ENCODE measurements at regions not wholly inside any gene's neighbourhood (a gene's known extent, or its start where the extent isn't known, plus 50 kb on each side); places are given as distances from the start of the nearest gene placed in this dataset.
A peak's percentile ranks its signal among the peaks of the same experiment; 100 is the strongest.

DNA sequence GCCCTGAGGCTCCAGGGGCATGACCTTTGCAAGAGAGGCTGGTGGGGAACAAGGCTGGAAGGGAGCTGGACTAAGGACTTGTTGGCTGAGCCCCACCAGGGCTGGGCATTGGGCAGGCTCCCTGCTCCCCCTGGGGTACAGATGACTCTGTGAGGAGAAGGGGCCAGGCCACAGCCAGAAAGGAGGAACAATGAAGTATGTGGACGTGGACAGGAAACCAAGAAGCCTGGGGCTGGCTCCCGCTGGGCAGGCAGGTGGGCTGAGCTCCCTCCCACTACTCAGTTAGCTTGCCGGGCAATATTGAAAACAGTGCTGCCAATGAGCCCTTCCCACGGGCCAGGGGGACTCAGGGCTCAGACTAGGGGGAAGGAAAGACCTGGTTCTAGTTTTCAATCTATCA, 66.1 kb upstream of the SPTLC1 start:
- ChIA-PET POLR2A (no interaction called here), CTCF (interaction anchor here (0.9 to 1.7 kb wide), 2 partner anchors 31 to 41 kb away, joined by 3 to 5 read pairs; no protein-coding TSS in a partner anchor)
- no peak overlapping the region for H3K4me2 ChIP-seq
- WGBS (ENCODE audit: missing lambda C conversion rate): 39% methylated on average over 4 of the region's 4 CpGs
- no peak overlapping the region for H3K4me3 ChIP-seq
- ATAC-seq: no peak
- H3K9me3 ChIP-seq: peaks cover 8% of the 10 kb centered on the region; the same call in 1 of the 3 replicates
- DNase-seq (ENCODE audit: low read depth in 1 of 2, low spot score in 1 of 2): no peak
- TF ChIP-seq, protein P1, sequence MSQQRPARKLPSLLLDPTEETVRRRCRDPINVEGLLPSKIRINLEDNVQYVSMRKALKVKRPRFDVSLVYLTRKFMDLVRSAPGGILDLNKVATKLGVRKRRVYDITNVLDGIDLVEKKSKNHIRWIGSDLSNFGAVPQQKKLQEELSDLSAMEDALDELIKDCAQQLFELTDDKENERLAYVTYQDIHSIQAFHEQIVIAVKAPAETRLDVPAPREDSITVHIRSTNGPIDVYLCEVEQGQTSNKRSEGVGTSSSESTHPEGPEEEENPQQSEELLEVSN (IDR thresholded peaks at IDR 0.05; ENCODE audit: borderline replicate concordance, low read depth): no peak
- TF ChIP-seq, protein P2, sequence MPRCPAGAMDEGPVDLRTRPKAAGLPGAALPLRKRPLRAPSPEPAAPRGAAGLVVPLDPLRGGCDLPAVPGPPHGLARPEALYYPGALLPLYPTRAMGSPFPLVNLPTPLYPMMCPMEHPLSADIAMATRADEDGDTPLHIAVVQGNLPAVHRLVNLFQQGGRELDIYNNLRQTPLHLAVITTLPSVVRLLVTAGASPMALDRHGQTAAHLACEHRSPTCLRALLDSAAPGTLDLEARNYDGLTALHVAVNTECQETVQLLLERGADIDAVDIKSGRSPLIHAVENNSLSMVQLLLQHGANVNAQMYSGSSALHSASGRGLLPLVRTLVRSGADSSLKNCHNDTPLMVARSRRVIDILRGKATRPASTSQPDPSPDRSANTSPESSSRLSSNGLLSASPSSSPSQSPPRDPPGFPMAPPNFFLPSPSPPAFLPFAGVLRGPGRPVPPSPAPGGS (IDR thresholded peaks at IDR 0.05): no peak
- TF ChIP-seq, protein P3, sequence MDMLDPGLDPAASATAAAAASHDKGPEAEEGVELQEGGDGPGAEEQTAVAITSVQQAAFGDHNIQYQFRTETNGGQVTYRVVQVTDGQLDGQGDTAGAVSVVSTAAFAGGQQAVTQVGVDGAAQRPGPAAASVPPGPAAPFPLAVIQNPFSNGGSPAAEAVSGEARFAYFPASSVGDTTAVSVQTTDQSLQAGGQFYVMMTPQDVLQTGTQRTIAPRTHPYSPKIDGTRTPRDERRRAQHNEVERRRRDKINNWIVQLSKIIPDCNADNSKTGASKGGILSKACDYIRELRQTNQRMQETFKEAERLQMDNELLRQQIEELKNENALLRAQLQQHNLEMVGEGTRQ (IDR thresholded peaks at IDR 0.05): no peak
- TF ChIP-seq FOSB (CRISPR knock-in tag; IDR thresholded peaks at IDR 0.05) (no peak), NR3C1 (IDR thresholded peaks at IDR 0.05) (no peak), JUNB (IDR thresholded peaks at IDR 0.05) (no peak), NPAS2 (CRISPR knock-in tag; IDR thresholded peaks at IDR 0.05; ENCODE audit: borderline replicate concordance) (no peak), POLR2A (IDR thresholded peaks at IDR 0.05; ENCODE audit: low read length) (no peak), ZFP36 (IDR thresholded peaks at IDR 0.05; ENCODE audit: borderline replicate concordance, partially characterized antibody) (no peak), BHLHE40 (IDR thresholded peaks at IDR 0.05; ENCODE audit: low read depth, low read length) (no peak), NFE2L2 (conservative IDR thresholded peaks at IDR 0.05; ENCODE audit: low read length) (no peak), RAD21 (conservative IDR thresholded peaks at IDR 0.05 in 1 of 2, IDR thresholded peaks at IDR 0.05 in 1 of 2) (no peak), CBX8 (IDR thresholded peaks at IDR 0.05) (no peak), TP53 (CRISPR knock-in tag; IDR thresholded peaks at IDR 0.05) (no peak), CBX2 (IDR thresholded peaks at IDR 0.05; ENCODE audit: borderline replicate concordance, low read depth) (no peak), ZC3H11A (IDR thresholded peaks at IDR 0.05) (no peak), MAZ (IDR thresholded peaks at IDR 0.05; ENCODE audit: borderline replicate concordance, low read depth, low read length) (no peak), FOXS1 (CRISPR knock-in tag; IDR thresholded peaks at IDR 0.05) (no peak)
- TF ChIP-seq, protein P4, sequence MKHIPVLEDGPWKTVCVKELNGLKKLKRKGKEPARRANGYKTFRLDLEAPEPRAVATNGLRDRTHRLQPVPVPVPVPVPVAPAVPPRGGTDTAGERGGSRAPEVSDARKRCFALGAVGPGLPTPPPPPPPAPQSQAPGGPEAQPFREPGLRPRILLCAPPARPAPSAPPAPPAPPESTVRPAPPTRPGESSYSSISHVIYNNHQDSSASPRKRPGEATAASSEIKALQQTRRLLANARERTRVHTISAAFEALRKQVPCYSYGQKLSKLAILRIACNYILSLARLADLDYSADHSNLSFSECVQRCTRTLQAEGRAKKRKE (CRISPR knock-in tag; IDR thresholded peaks at IDR 0.05; ENCODE audit: low read depth): no peak
- H3K27ac ChIP-seq: 0 out of 6 replicates have a peak overlapping the region, but pooled peaks of 1 of the 2 experiments have one; percentile 26
- no peak for FAIRE-seq
- no peaks in the 10 kb centered on the region for H3K4me1 ChIP-seq

DNA sequence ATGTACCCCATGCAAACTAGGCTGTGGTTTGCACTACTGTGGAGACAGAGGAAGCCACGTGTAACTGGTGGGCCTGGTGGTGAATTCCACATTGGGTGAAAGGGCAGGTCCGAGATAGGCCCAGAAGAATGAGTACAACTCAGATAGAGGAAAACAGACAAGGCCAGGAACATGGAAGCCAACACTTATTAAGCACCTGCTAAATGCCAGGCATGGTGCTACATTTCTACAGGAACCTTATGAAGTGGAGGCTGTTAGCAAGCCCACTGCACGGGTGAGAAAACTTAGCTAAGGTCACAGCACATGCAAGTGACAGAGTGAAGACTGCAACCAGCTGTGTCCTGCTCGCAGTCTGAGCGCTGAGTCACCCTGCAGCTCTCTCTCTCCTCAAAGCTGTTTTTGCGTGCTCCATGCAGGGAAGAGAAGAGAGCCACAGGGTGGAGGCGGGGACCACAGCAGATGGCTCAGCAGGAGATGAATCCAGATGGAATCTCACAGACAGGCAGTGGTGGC, 65.5 kb upstream of the SPTLC1 start:
- CTCF ChIA-PET: interaction anchor here (0.6 to 1.7 kb wide), 4 partner anchors 13 to 41 kb away, joined by 3 to 5 read pairs (median 4); no protein-coding TSS in a partner anchor
- no peak for FAIRE-seq
- H3K4me3 ChIP-seq: no peak overlapping the region
- H3K4me1 ChIP-seq: no peaks in the 10 kb centered on the region
- peak overlapping the region in 1 of 2 experiments; percentile 31; a peak in 1 of 6 replicates for H3K27ac ChIP-seq
- WGBS (ENCODE audit: missing lambda C conversion rate): 66% methylated on average over 7 of the region's 7 CpGs
- H3K9me3 ChIP-seq: peaks cover 8% of the 10 kb centered on the region; the same call in 1 of the 3 replicates
- POLR2A ChIA-PET: no interaction called here
- no peak overlapping the region for H3K4me2 ChIP-seq
- no peak for ATAC-seq
- TF ChIP-seq ZC3H11A (IDR thresholded peaks at IDR 0.05): no peak
- no peak for TF ChIP-seq MAFK (IDR thresholded peaks at IDR 0.05; ENCODE audit: partially characterized antibody)
- TF ChIP-seq CBX8 (IDR thresholded peaks at IDR 0.05): no peak
- TF ChIP-seq CEBPB (IDR thresholded peaks at IDR 0.05): no peak
- no peak for TF ChIP-seq EHF (CRISPR knock-in tag; IDR thresholded peaks at IDR 0.05)
- TF ChIP-seq RAD21 (conservative IDR thresholded peaks at IDR 0.05 in 1 of 2, IDR thresholded peaks at IDR 0.05 in 1 of 2): no peak
- TF ChIP-seq EP300 (IDR thresholded peaks at IDR 0.05): no peak
- TF ChIP-seq FOXS1 (CRISPR knock-in tag; IDR thresholded peaks at IDR 0.05): no peak
- DNase-seq (ENCODE audit: low read depth in 1 of 2, low spot score in 1 of 2): no peak
